SK-N-SH (cell line): ENCODE measurements at regions not wholly inside any gene's neighbourhood (a gene's known extent, or its start where the extent isn't known, plus 50 kb on each side); places are given as distances from the start of the nearest gene placed in this dataset.

Experiments
- CTCF ChIA-PET: fragments of 300-600, 350-600 bp; formaldehyde crosslinking; extraction: SDS; loops from one replicate; lab custom pipeline; 2021; lab: Yijun Ruan, JAX
- POLR2A ChIA-PET: fragments of 350-600 bp; sonication (Branson Sonifier 250); formaldehyde crosslinking; extraction: SDS; loops from one replicate; lab custom pipeline; 2020; ENCODE audit warnings: antibody characterized with exemption, inconsistent platforms; lab: Yijun Ruan, JAX
- DNase-seq: peaks from one replicate; pipeline ENCODE4 v3.0.0; 2012
- H2AFZ ChIP-seq: fragments of 200-600 bp; sonication (generic); 2 replicates; pipeline ENCODE4 v1.8.1; 2016; ENCODE audit warnings: antibody characterized with exemption, mild to moderate bottlenecking, low read depth
- H3F3A ChIP-seq: fragments of 200-600 bp; sonication (generic); replicated peaks from 2 replicates; pipeline ENCODE3; 2016; ENCODE audit warnings: antibody characterized with exemption, mild to moderate bottlenecking; ENCODE audit not compliant: insufficient read depth
- H3K27ac ChIP-seq, 2 experiments: fragments of 200-500 bp in 1 of 2; fragments of 200-600 bp in 1 of 2; sonication (Bioruptor generic) in 1 of 2; sonication (generic), shearing (Covaris generic) in 1 of 2; 2 replicates each; pipeline versions ENCODE4 v1.5.1 to v1.6.1; 2014 to 2016; ENCODE audit warnings: low read depth in 2 of 2, inconsistent platforms in 1 of 2, low read length in 1 of 2, mild to moderate bottlenecking in 1 of 2, mixed read lengths in 1 of 2
- H3K27me3 ChIP-seq: fragments of 200-600 bp; sonication (generic), shearing (Covaris generic); 2 replicates; pipeline ENCODE4 v1.6.1; 2016; ENCODE audit warnings: mixed run types; ENCODE audit not compliant: insufficient read depth
- H3K36me3 ChIP-seq, 2 experiments: fragments of 200-500 bp in 1 of 2; fragments of 200-600 bp in 1 of 2; sonication (Bioruptor generic) in 1 of 2; sonication (generic) in 1 of 2; replicated peaks in 1 of 2; 2 replicates each; pipeline versions ENCODE3 to v1.5.1; 2014 to 2016; ENCODE audit warnings: low read length in 1 of 2, mild to moderate bottlenecking in 1 of 2; ENCODE audit not compliant: insufficient read depth in 2 of 2, control insufficient read depth in 1 of 2
- H3K4me1 ChIP-seq, 2 experiments: fragments of 200-500 bp in 1 of 2; fragments of 200-600 bp in 1 of 2; sonication (Bioruptor generic) in 1 of 2; sonication (generic), shearing (Covaris generic) in 1 of 2; 2 replicates each; pipeline versions ENCODE4 v1.5.1 to v1.6.1; 2014 to 2016; ENCODE audit warnings: low read depth in 1 of 2, low read length in 1 of 2, mixed run types in 1 of 2; ENCODE audit not compliant: insufficient read depth in 2 of 2, control insufficient read depth in 1 of 2
- H3K4me2 ChIP-seq: fragments of 200-600 bp; sonication (generic), shearing (Covaris generic); 2 replicates; pipeline ENCODE4 v1.6.1; 2017; ENCODE audit warnings: mixed run types
- H3K4me3 ChIP-seq, 2 experiments: fragments of 200-500 bp in 1 of 2; fragments of 200-600 bp in 1 of 2; sonication (Bioruptor generic) in 1 of 2; sonication (generic), shearing (Covaris generic) in 1 of 2; 2 replicates each; pipeline versions ENCODE4 v1.5.1 to v1.8.1; 2014 to 2016; ENCODE audit warnings: low read depth in 2 of 2, inconsistent platforms in 1 of 2, low read length in 1 of 2, mild to moderate bottlenecking in 1 of 2, mixed read lengths in 1 of 2, moderate library complexity in 1 of 2
- H3K79me2 ChIP-seq: fragments of 200-600 bp; sonication (generic); 2 replicates; pipeline ENCODE4 v1.8.1; 2017; ENCODE audit warnings: mild to moderate bottlenecking; ENCODE audit not compliant: insufficient read depth
- H3K9ac ChIP-seq: fragments of 200-600 bp; sonication (generic); 2 replicates; pipeline ENCODE4 v1.6.1; 2017; ENCODE audit warnings: mixed run types
- H3K9me2 ChIP-seq: fragments of 200-600 bp; sonication (generic); 2 replicates; pipeline ENCODE4 v1.6.1; 2017; ENCODE audit warnings: mixed run types
- H3K9me3 ChIP-seq: fragments of 200-600 bp; sonication (generic); 2 replicates; pipeline ENCODE4 v1.6.1; 2017; ENCODE audit warnings: mixed run types, mild to moderate bottlenecking, moderate library complexity
- H4K20me1 ChIP-seq: fragments of 200-600 bp; sonication (generic); 2 replicates; pipeline ENCODE4 v1.6.1; 2017; ENCODE audit warnings: mild to moderate bottlenecking, mixed run types; ENCODE audit not compliant: insufficient read depth
- CHD2 ChIP-seq: fragments of 150-350 bp; IDR thresholded peaks from 2 replicates; pipeline ENCODE4 v1.6.1; 2018; ENCODE audit warnings: low read length; ENCODE audit not compliant: partially characterized antibody
- FOSL2 ChIP-seq: IDR thresholded peaks from 2 replicates; pipeline ENCODE4 v1.4.0; 2012; ENCODE audit warnings: low read depth, mild to moderate bottlenecking, moderate library complexity, borderline replicate concordance
- FOXJ3 ChIP-seq: sonication (generic); formaldehyde crosslinking; IDR thresholded peaks from 2 replicates; pipeline ENCODE4 v1.5.1; 2020; ENCODE audit warnings: mild to moderate bottlenecking, missing genetic modification reagents
- FOXM1 ChIP-seq: IDR thresholded peaks from 2 replicates; pipeline ENCODE4 v1.4.0; 2012; ENCODE audit warnings: low read depth, mild to moderate bottlenecking
- IRF3 ChIP-seq: fragments of 150-350 bp; IDR thresholded peaks from 2 replicates; pipeline ENCODE4 v1.6.1; 2016; ENCODE audit warnings: mild to moderate bottlenecking, low read depth, low read length
- MAX ChIP-seq: IDR thresholded peaks from 2 replicates; pipeline ENCODE4 v1.4.0; 2012; ENCODE audit warnings: low read depth
- MEF2A ChIP-seq: IDR thresholded peaks from 2 replicates; pipeline ENCODE4 v1.4.0; 2012; ENCODE audit warnings: low read depth, borderline replicate concordance
- MXI1 ChIP-seq: IDR thresholded peaks from 2 replicates; pipeline ENCODE4 v1.6.1; 2012; ENCODE audit warnings: mild to moderate bottlenecking, low read depth, low read length, improper control_type of control experiment
- RXRA ChIP-seq: IDR thresholded peaks from 2 replicates; pipeline ENCODE4 v1.4.0; 2012; ENCODE audit warnings: low read depth, mild to moderate bottlenecking, borderline replicate concordance
- SMC3 ChIP-seq: IDR thresholded peaks from 2 replicates; pipeline ENCODE4 v1.6.1; 2012; ENCODE audit warnings: low read depth, low read length, improper control_type of control experiment
- TAF1 ChIP-seq: IDR thresholded peaks from 2 replicates; pipeline ENCODE4 v1.6.1; 2012; ENCODE audit warnings: low read depth, mild to moderate bottlenecking, low read length, moderate library complexity, borderline replicate concordance
- TCF12 ChIP-seq: IDR thresholded peaks from 2 replicates; pipeline ENCODE4 v1.4.0; 2012
- USF2 ChIP-seq: fragments of 150-350 bp; IDR thresholded peaks from 2 replicates; pipeline ENCODE4 v1.6.1; 2017; ENCODE audit warnings: antibody characterized with exemption, low read length, low read depth, borderline replicate concordance
- WGBS: methylation state at CpG from one replicate; pipeline ENCODE4 v1.1.6; 2017; ENCODE audit warnings: low lambda C conversion rate; 5-methylcytosine and 5-hydroxymethylcytosine counted together

- no peak for TF ChIP-seq USF2
- no peak for TF ChIP-seq TCF12
- TF ChIP-seq RXRA, result no peak
- no peak for TF ChIP-seq CHD2
- TF ChIP-seq MXI1, result no peak
- no peak for TF ChIP-seq MAX
These were observed 59.6 kb upstream of the C1GALT1 start (continued) for GRCh38 chr7:7122701-7123281.

GRCh38 chr7:7125963-7126362, 56.4 kb upstream of the C1GALT1 start:
- POLR2A ChIA-PET, result no interaction called here
- no peaks in the 10 kb centered on the region for H3K4me1 ChIP-seq
- H3K9me2 ChIP-seq, result no peaks in the 10 kb centered on the region
- no peak for TF ChIP-seq USF2
- no peak for TF ChIP-seq FOXM1
- no peak for TF ChIP-seq FOXJ3 (CRISPR knock-in tag)
- TF ChIP-seq SMC3, result no peak
- no peak for TF ChIP-seq MAX
- no peak for TF ChIP-seq MEF2A
- no peak for TF ChIP-seq IRF3
- TF ChIP-seq FOSL2, result no peak
- no peak for TF ChIP-seq TAF1
- TF ChIP-seq, all 33 proteins: peak for 0
- no peaks in the 10 kb centered on the region for H3F3A ChIP-seq
- no peaks in the 10 kb centered on the region for H3K27me3 ChIP-seq
- H2AFZ ChIP-seq, result no peak overlapping the region
- CTCF ChIA-PET, result interaction anchor here (0.8 to 1.8 kb wide), 3 partner anchors 12 to 22 kb away, joined by 3 to 6 read pairs (median 3); no protein-coding TSS in a partner anchor
- no peak for DNase-seq
- no peaks in the 10 kb centered on the region for H3K9me3 ChIP-seq
- no peak overlapping the region for H3K4me2 ChIP-seq
- no peak overlapping the region for H3K9ac ChIP-seq
- H3K4me3 ChIP-seq, result no peak overlapping the region
- no peaks in the 10 kb centered on the region for H4K20me1 ChIP-seq
- WGBS, result 85% methylated on average over 2 of the region's 2 CpGs
- no peaks in the 10 kb centered on the region for H3K79me2 ChIP-seq
- H3K36me3 ChIP-seq, result no peaks in the 10 kb centered on the region
- H3K27ac ChIP-seq, result no peak overlapping the region
